OCI-M2 (cell line): ENCODE measurements at regions not wholly inside any gene's neighbourhood (a gene's known extent, or its start where the extent isn't known, plus 50 kb on each side); places are given as distances from the start of the nearest gene placed in this dataset.

Experiments used
- DNase-seq: peaks from one replicate; lab custom pipeline; 2025; ENCODE audit not compliant: unreplicated experiment; lab: John Stamatoyannopoulos, UW

- no peak for DNase-seq
Observed at GRCh38 chrX:40281336-40282005, 183.7 kb upstream of the BCOR start.

- no peak for DNase-seq
Observed at GRCh38 chrX:40279762-40280161, 182.0 kb upstream of the BCOR start.

GRCh38 chrX:40279091-40279430 is 181.3 kb upstream of the BCOR start:
- DNase-seq, result no peak

GRCh38 chrX:40278340-40279090 is 180.8 kb upstream of the BCOR start:
- DNase-seq, result no peak

GRCh38 chrX:40277672-40278071 is 179.9 kb upstream of the BCOR start:
- no peak for DNase-seq

- peak; percentile 65 for DNase-seq
Observed at GRCh38 chrX:40273356-40274050, 175.7 kb upstream of the BCOR start.

- DNase-seq, result no peak
Observed at GRCh38 chrX:40272776-40273175, 175.0 kb upstream of the BCOR start.

GRCh38 chrX:40272141-40272540 is 174.4 kb upstream of the BCOR start:
- DNase-seq, result no peak

GRCh38 chrX:40268188-40268520 is 170.4 kb upstream of the BCOR start:
- DNase-seq, result no peak

GRCh38 chrX:40267334-40268187 is 169.8 kb upstream of the BCOR start:
- DNase-seq, result no peak

GRCh38 chrX:40266490-40267333 is 169.0 kb upstream of the BCOR start:
- peak; percentile 69 for DNase-seq

- DNase-seq, result no peak
Observed at GRCh38 chrX:40265936-40266335, 168.2 kb upstream of the BCOR start.

GRCh38 chrX:40263014-40263560 is 165.3 kb upstream of the BCOR start:
- DNase-seq, result no peak

GRCh38 chrX:40262157-40263013 is 164.6 kb upstream of the BCOR start:
- no peak for DNase-seq

- no peak for DNase-seq
Observed at GRCh38 chrX:40261833-40262156, 164.0 kb upstream of the BCOR start.

- DNase-seq, result no peak
Observed at GRCh38 chrX:40260146-40260747, 162.5 kb upstream of the BCOR start.

GRCh38 chrX:40258909-40259308 is 161.2 kb upstream of the BCOR start:
- DNase-seq, result no peak

GRCh38 chrX:40253771-40254170 is 156.0 kb upstream of the BCOR start:
- no peak for DNase-seq

- DNase-seq, result no peak
Observed at GRCh38 chrX:40249582-40249981, 151.8 kb upstream of the BCOR start.
